Right ventricle myocardium inferior (tissue), 1 donor: ENCODE measurements at regions not wholly inside any gene's neighbourhood (a gene's known extent, or its start where the extent isn't known, plus 50 kb on each side); places are given as distances from the start of the nearest gene placed in this dataset.
A peak's percentile ranks its signal among the peaks of the same experiment; 100 is the strongest.

Experiments used
- ATAC-seq: fragments of 200-7000 bp; cut with Tn5 transposase; one replicate; pipeline ENCODE4 v1.9.1; 2020; ENCODE audit warnings: mild to moderate bottlenecking, moderate library complexity
- DNase-seq: peaks from one replicate; pipeline ENCODE4 v3.0.0; 2021; ENCODE audit errors: missing footprints
- intact Hi-C: fragments of 100-400 bp; cut with DNase I; formaldehyde crosslinking; loops from one replicate; pipeline ENCODE4 v1.11.0; 2022
- donor health status: DM: no; HTN: yes; CAD: no; lungs with severe emphysema.

GRCh38 chr12:77299001-77299400 lies 233.6 kb upstream of the E2F7 start:
- intact Hi-C loops: no loop called here
- ATAC-seq (no peak), DNase-seq (no peak)

DNA sequence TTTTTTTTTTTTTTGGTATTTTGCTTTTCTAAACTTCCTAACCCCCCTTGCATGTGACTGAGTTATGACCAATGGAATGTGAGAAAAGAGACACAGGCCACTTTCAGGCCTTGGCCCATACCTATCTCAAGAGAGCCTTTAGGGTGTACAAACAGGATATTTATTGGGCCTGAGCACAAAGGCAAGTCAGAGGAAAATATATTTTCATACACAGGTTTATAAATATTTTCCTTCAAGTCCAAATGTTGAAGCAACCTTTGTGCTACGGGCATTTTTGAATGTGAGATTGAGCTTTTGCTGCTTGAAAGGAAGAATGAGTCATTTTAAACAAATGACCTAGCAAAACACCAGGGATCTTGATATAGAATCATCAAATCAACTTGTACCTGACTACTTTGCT lies 228.6 kb upstream of the E2F7 start:
- ATAC-seq: no peak
- intact Hi-C loops: no loop called here
- no peak for DNase-seq

DNA sequence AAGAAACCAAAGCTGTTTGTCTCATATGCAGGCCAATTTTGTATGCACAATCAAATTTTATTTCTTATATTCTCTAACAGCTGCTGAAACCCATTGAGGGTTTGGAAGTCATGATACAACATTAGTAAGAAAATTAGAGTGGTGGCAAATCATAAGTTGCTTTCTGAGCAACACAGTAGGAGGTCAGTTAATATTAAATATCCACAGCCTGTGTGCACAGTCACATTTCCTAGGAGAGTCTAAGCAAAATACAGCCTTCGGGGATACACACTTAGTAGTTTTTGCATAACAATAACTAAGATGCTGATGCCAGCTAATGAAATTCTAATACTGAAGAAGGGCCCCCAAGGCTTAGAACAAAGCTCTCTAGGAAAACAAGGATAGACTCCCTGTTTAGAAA lies 209.6 kb upstream of the E2F7 start:
- ATAC-seq (no peak), DNase-seq (no peak)
- intact Hi-C loops: no loop called here

- DNase-seq (no peak), ATAC-seq (no peak)
- intact Hi-C loops: no loop called here
These were observed 208.5 kb upstream of the E2F7 start for GRCh38 chr12:77273898-77274297.

DNA sequence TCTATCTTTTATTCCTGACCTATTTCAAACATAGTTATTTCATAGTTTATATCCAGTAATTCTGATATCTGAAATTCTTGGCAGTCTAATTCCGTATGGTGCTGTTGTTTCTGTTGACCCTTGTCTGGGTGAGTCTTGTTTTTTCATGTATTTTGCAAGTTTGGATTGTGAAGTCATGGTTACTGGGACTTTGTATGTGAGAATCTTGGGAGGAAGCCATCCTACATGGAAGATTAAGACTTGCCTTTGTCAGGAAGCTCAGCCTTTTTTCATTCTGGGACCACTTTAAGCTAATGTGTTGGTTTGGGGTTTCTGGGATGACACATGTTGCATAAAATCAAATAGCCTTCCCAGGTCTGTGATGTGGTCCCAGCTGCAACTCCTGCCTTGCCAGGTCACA lies 191.6 kb upstream of the E2F7 start:
- ATAC-seq: peak; percentile 60
- intact Hi-C loops: no loop called here
- DNase-seq: no peak

- no peak for DNase-seq
- ATAC-seq: no peak
- intact Hi-C loops: no loop called here
These were observed 188.0 kb upstream of the E2F7 start for GRCh38 chr12:77253321-77253720.

GRCh38 chr12:77251799-77252198 lies 186.4 kb upstream of the E2F7 start:
- DNase-seq: no peak
- intact Hi-C loops: no loop called here
- no peak for ATAC-seq

- DNase-seq: no peak
- ATAC-seq: no peak
- intact Hi-C loops: no loop called here
These were observed 184.5 kb upstream of the E2F7 start for GRCh38 chr12:77249892-77250291.

- intact Hi-C loops: no loop called here
- DNase-seq (no peak), ATAC-seq (peak; percentile 28)
These were observed 182.7 kb upstream of the E2F7 start for GRCh38 chr12:77248036-77248435.

DNA sequence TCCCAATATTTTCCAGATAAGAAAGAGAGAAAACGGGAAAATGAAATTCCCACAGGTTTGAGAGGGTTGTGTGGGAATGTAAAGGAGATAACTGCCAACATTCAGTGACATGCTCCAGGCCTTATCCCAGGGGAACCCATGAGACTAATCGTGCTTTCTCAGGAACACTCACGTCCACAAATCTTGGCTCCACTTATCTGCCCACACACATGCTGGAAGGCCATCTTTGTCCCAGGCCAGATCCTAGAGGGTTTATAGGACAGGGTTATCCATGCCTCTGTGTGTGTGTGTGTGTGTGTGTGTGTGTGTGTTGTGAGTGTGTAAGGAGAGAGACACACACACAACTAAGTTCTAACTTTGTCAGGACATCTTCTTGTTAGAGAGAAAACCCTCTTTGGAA lies 182.2 kb upstream of the E2F7 start:
- intact Hi-C loops: no loop called here
- ATAC-seq: peak; percentile 80
- DNase-seq: no peak

GRCh38 chr12:77243345-77243744 lies 178.0 kb upstream of the E2F7 start:
- no peak for DNase-seq
- ATAC-seq: no peak
- intact Hi-C loops: no loop called here

DNA sequence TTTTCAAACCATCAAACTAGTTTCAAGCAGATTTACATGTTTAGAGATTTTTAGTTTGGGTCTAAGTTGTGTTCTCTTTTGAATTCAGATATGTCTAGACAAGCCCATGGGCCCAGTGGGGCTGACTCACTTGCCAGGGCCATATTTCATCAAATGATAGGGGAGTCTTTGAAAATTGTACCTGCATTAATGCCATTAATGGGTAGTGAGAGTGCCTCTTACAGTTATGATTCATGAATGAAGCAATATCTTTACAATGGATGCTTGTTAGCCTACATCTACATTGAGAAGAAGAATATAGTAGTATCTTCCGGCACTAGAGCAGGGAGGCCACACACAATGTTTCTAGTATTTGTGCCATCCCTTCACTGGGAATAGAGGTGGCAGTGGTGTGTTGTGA lies 174.2 kb upstream of the E2F7 start:
- ATAC-seq (no peak), DNase-seq (no peak)
- intact Hi-C loops: no loop called here

GRCh38 chr12:77238335-77238734 lies 173.0 kb upstream of the E2F7 start:
- DNase-seq: no peak
- ATAC-seq: no peak
- intact Hi-C loops: no loop called here

GRCh38 chr12:77237896-77238295 lies 172.5 kb upstream of the E2F7 start:
- ATAC-seq (no peak), DNase-seq (no peak)
- intact Hi-C loops: no loop called here

DNA sequence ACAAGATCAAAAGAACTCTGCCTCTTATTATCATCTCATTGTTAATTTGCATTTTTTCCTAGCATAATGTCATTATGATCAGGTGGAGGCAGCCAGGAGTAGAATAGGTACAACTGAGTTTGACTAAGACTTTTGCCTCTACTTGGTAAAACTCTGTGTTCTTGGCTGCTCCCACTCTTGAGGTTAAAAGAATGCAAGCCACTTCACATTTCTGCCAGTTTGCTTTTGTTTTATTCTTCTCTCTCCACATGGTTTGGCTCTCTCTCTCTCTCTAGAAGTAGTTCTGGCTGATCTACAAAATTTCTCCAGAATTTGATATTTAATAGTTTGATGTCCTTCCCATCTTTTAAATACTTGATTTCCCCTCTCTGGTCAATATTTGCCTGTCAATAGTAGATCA lies 170.7 kb upstream of the E2F7 start:
- intact Hi-C loops: no loop called here
- ATAC-seq: no peak
- no peak for DNase-seq

DNA sequence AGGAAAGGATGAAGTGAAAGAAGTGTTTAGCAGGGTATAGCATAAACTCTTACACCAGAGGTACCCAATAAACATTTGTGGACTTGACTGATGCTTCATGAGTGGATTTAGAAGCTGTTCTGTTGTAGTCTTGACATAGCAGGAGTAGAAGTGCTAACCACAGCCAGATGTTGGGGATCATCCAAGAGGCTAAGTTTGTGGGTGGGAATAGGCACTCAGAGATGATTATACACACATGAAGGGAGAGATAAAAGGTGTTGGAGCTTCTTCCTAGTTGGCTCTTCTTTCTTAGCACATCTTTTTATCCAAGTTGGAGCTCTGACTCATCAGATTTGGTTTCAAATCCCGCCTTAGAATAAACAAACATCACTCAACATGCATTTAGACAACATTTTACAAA lies 166.7 kb upstream of the E2F7 start:
- intact Hi-C loops: no loop called here
- DNase-seq (no peak), ATAC-seq (peak; percentile 47)

DNA sequence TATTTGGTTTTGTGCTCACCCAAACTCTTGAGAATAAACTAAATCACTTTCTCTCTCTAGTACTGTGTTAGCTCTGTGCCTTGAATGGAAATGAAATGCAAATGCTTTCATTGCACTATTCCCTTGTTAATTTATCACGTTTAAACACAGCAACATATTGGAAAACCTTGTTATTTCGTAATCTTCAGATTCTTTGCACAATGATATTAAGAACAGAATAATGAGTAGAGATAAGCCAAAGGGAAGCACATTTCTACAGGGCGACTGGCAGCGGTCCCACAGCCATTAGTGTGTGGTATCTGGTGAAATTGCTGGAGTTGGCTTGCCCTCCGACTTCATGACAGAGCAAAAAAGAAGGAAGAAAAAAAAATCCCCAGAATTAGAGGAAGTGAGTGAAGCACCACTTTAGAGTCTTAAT lies 166.1 kb upstream of the E2F7 start:
- DNase-seq (peak; percentile 93), ATAC-seq (peak; percentile 89)
- intact Hi-C loops: no loop called here

- intact Hi-C loops: no loop called here
- DNase-seq (no peak), ATAC-seq (peak; percentile 32)
These were observed 164.5 kb upstream of the E2F7 start for GRCh38 chr12:77229640-77230442.

DNA sequence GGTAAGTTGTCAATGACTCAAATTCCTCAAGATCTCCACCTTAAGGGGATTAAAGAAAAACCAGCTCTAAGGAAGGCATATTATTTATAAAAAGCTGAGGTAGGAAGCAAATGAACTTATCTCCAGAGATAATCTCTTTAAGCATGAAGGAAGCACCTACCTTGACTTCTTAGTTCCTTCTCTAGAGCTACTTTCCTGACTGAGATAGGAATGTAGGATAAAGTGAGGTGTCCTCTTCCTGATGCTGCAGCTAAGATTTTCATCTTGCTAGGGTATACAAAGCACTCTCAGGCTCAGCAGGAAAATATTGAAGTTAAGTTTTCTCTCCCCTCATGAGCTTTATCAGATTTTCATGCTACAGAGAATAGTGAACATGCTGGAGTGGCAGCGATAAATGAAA lies 163.0 kb upstream of the E2F7 start:
- ATAC-seq: no peak
- intact Hi-C loops: no loop called here
- DNase-seq: no peak

- ATAC-seq (no peak), DNase-seq (no peak)
These were observed 161.0 kb upstream of the E2F7 start for GRCh38 chr12:77226368-77226767.

GRCh38 chr12:77225373-77225772 lies 160.0 kb upstream of the E2F7 start:
- intact Hi-C loops: no loop called here
- DNase-seq: no peak
- no peak for ATAC-seq

More at GRCh38 chr12:77226368-77226767, 161.0 kb upstream of the E2F7 start:
- intact Hi-C loops: no loop called here
